Smooth muscle cell (in vitro differentiated cells): ENCODE measurements at regions not wholly inside any gene's neighbourhood (a gene's known extent, or its start where the extent isn't known, plus 50 kb on each side); places are given as distances from the start of the nearest gene placed in this dataset.
A peak's percentile ranks its signal among the peaks of the same experiment; 100 is the strongest.

Experiments used
- DNase-seq: peaks from one replicate; lab custom pipeline; 2025; ENCODE audit not compliant: unreplicated experiment; lab: John Stamatoyannopoulos, UW
- H2AFZ ChIP-seq: fragments of 200-600 bp; sonication (generic); 2 replicates; pipeline ENCODE4 v1.6.0; 2016; ENCODE audit warnings: antibody characterized with exemption, low read depth, mild to moderate bottlenecking
- H3F3A ChIP-seq: fragments of 200-600 bp; sonication (generic); 2 replicates; pipeline ENCODE4 v1.6.0; 2017; ENCODE audit warnings: antibody characterized with exemption, low read depth
- H3K27ac ChIP-seq: fragments of 200-600 bp; sonication (generic); 2 replicates; pipeline ENCODE4 v1.5.1; 2016; ENCODE audit warnings: low read depth, mild to moderate bottlenecking
- H3K27me3 ChIP-seq: fragments of 200-600 bp; sonication (generic); 2 replicates; pipeline ENCODE4 v1.6.1; 2016; ENCODE audit warnings: low read depth, mild to moderate bottlenecking
- H3K36me3 ChIP-seq: fragments of 200-600 bp; sonication (generic); 2 replicates; pipeline ENCODE4 v1.5.1; 2016; ENCODE audit warnings: low read depth
- H3K4me1 ChIP-seq: fragments of 200-600 bp; sonication (generic); 2 replicates; pipeline ENCODE4 v1.5.1; 2016; ENCODE audit warnings: low read depth
- H3K4me2 ChIP-seq: fragments of 200-600 bp; sonication (generic); 2 replicates; pipeline ENCODE4 v1.6.0; 2016; ENCODE audit warnings: mild to moderate bottlenecking
- H3K4me3 ChIP-seq: fragments of 200-600 bp; sonication (generic); 2 replicates; pipeline ENCODE4 v1.5.1; 2016; ENCODE audit warnings: mild to moderate bottlenecking
- H3K79me2 ChIP-seq: fragments of 200-600 bp; sonication (generic); 2 replicates; pipeline ENCODE4 v1.6.0; 2016; ENCODE audit warnings: low read depth, mild to moderate bottlenecking
- H3K9ac ChIP-seq: fragments of 200-600 bp; sonication (generic); 2 replicates; pipeline ENCODE4 v1.6.0; 2016; ENCODE audit warnings: low read depth
- H3K9me3 ChIP-seq: fragments of 200-600 bp; sonication (generic); replicated peaks from 2 replicates; pipeline ENCODE4 v1.5.1; 2016; ENCODE audit warnings: low read depth
- H4K20me1 ChIP-seq: fragments of 200-600 bp; sonication (generic); 2 replicates; pipeline ENCODE4 v1.6.0; 2016; ENCODE audit warnings: low read depth
- CTCF ChIP-seq: fragments of 200-600 bp; sonication (generic); IDR thresholded peaks from 2 replicates; pipeline ENCODE4 v1.5.1; 2017; ENCODE audit warnings: borderline replicate concordance, mild to moderate bottlenecking, antibody characterized with exemption; ENCODE audit not compliant: insufficient read depth, poor library complexity, severe bottlenecking
- WGBS: methylation state at CpG from one replicate; pipeline ENCODE4 v1.1.7; 2016; ENCODE audit warnings: low lambda C conversion rate; 5-methylcytosine and 5-hydroxymethylcytosine counted together

DNA sequence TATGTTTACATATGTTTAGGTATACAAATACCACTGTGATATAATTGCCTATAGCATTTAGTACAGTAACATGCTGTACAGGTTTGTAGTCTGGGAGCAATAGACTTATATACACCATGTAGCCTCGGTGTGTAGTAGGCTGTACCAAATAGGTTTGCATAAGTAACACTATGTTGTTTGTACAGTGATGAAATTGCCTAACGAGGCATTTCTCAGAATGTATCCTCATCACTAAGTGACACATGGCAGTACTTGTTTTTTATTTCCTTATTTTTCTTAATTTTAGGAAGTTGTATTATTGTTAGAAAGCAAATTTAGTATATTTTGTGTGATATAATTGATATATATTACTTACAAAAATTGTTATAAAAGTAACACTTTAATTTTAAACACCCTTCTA is 840.9 kb downstream of the LTN1 start:
- DNase-seq: no peak
- peak overlapping the region; percentile 76 for H3K27ac ChIP-seq
- no peaks in the 10 kb centered on the region for H3K79me2 ChIP-seq
- no peaks in the 10 kb centered on the region for H4K20me1 ChIP-seq
- H2AFZ ChIP-seq: no peak overlapping the region
- no peak overlapping the region for H3K9ac ChIP-seq
- whole genome bisulfite sequencing: 97% methylated on average over 2 of the region's 2 CpGs
- H3K4me3 ChIP-seq: no peak overlapping the region
- no peak for TF ChIP-seq CTCF
- no peaks in the 10 kb centered on the region for H3K27me3 ChIP-seq
- H3F3A ChIP-seq: no peaks in the 10 kb centered on the region
- peaks cover 3% of the 10 kb centered on the region for H3K4me1 ChIP-seq
- no peaks in the 10 kb centered on the region for H3K9me3 ChIP-seq
- no peak overlapping the region for H3K4me2 ChIP-seq
- no peaks in the 10 kb centered on the region for H3K36me3 ChIP-seq

DNA sequence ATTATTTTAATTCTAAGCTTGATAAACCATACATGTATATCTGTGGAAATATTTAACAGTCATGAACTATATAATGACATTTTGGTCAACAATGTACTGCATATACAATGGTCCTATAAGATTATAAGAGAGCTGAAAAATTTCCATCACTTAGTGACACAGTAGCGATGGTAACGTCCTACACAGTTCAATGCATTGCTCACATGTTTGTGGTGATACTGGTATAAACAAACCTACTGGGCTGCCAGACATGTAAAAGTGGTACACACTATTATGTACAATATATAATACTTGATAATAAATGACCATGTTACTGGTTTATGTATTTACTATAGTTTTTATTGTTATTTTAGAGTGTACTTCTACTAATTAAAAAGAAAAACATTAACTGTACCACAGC is 841.9 kb downstream of the LTN1 start:
- Histone ChIP-seq H3K27me3 (no peaks in the 10 kb centered on the region), H3K4me2 (peak overlapping the region; percentile 47), H3F3A (no peaks in the 10 kb centered on the region), H3K9me3 (no peaks in the 10 kb centered on the region), H3K27ac (peak overlapping the region; percentile 76), H3K79me2 (no peaks in the 10 kb centered on the region), H3K36me3 (no peaks in the 10 kb centered on the region), H3K4me3 (no peak overlapping the region), H3K9ac (peak overlapping the region; percentile 42), H3K4me1 (peaks cover 3% of the 10 kb centered on the region), H4K20me1 (no peaks in the 10 kb centered on the region), H2AFZ (no peak overlapping the region)
- WGBS: 24% methylated on average over 2 of the region's 2 CpGs
- TF ChIP-seq CTCF: no peak
- no peak for DNase-seq

DNA sequence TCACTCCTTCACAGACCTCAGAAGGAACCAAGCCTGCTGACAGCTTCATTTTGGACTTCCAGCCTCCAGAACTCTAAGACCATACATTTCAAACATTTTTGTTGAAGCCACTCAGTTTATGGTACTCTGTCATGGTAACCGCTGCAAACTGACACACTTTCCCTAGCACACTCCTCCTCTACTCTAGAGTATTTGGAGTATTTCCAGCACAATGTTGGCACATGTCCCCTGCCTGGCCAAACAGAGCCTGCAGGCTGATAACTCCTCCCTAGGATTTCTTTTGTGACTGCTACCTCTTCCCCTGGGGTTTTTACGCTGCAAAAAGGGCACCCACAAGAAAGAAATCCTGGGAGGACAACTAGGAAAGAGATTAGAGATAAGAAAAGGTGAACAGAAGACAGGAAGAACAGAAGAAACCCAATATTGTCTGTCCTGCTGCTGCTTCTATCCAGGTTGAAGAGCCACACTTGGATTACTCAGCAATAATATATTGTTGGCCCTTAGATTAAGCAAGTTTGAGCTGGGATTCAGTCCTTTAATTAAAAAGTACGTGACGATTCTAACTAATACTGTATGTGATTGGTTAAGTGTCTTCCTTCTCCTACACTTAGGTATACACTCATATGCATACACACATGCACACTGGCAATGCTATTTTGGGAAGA is 844.1 kb downstream of the LTN1 start:
- H3K27ac ChIP-seq: no peak overlapping the region
- H3K27me3 ChIP-seq: no peaks in the 10 kb centered on the region
- no peak overlapping the region for H3K4me2 ChIP-seq
- TF ChIP-seq CTCF: no peak
- H3F3A ChIP-seq: no peaks in the 10 kb centered on the region
- H3K79me2 ChIP-seq: no peaks in the 10 kb centered on the region
- no peak overlapping the region for H3K9ac ChIP-seq
- H2AFZ ChIP-seq: no peak overlapping the region
- no peaks in the 10 kb centered on the region for H3K9me3 ChIP-seq
- WGBS: 95% methylated on average over 4 of the region's 4 CpGs
- H3K4me3 ChIP-seq: no peak overlapping the region
- H3K36me3 ChIP-seq: no peaks in the 10 kb centered on the region
- no peaks in the 10 kb centered on the region for H4K20me1 ChIP-seq
- DNase-seq: no peak
- H3K4me1 ChIP-seq: peaks cover 3% of the 10 kb centered on the region

DNA sequence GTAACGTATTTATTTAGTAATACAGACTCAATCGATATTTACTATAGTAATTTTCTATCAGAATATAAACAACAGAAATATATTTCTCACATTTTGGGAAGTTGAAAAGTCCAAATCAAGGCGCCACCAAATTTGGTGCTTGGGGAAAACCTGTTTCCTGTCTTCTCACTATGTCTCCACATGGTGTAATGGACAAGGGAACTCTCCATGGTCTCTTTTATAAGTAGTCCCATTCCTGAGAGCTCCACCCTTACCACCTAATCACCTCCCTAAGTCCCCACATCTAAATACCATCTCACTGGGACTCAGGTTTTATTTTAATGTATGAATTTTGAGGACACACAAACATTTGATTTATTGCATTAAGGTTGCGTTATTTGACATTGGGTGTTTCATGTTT is 848.0 kb downstream of the LTN1 start:
- H3K27ac ChIP-seq: no peak overlapping the region
- no peaks in the 10 kb centered on the region for H3K79me2 ChIP-seq
- H3K4me1 ChIP-seq: no peaks in the 10 kb centered on the region
- H3K4me2 ChIP-seq: no peak overlapping the region
- H3K9ac ChIP-seq: no peak overlapping the region
- no peaks in the 10 kb centered on the region for H3K9me3 ChIP-seq
- 97% methylated on average over 4 of the region's 4 CpGs for WGBS
- no peaks in the 10 kb centered on the region for H4K20me1 ChIP-seq
- DNase-seq: no peak
- H3F3A ChIP-seq: no peaks in the 10 kb centered on the region
- H3K4me3 ChIP-seq: no peak overlapping the region
- no peaks in the 10 kb centered on the region for H3K36me3 ChIP-seq
- no peak for TF ChIP-seq CTCF
- H2AFZ ChIP-seq: no peak overlapping the region
- H3K27me3 ChIP-seq: no peaks in the 10 kb centered on the region
